ENCODE measurements at regions not wholly inside any gene's neighbourhood (a gene's known extent, or its start where the extent isn't known, plus 50 kb on each side); places are given as distances from the start of the nearest gene placed in this dataset.
"Not testable (repeated sequence)": the region's sequence is repeated elsewhere in the genome, so short reads cannot be mapped to it uniquely, and the experiment has no call there.

- not testable (repeated sequence) for TF ChIP-seq POLR2AphosphoS5, CTCF, POLR2A, EP300 (IDR thresholded peaks at IDR 0.05)
Measured at GRCh38 chr7:29750373-29750940, 55.9 kb upstream of the WIPF3 start.
